Vagina (tissue), 2 donors: ENCODE measurements at regions not wholly inside any gene's neighbourhood (a gene's known extent, or its start where the extent isn't known, plus 50 kb on each side); places are given as distances from the start of the nearest gene placed in this dataset.

ENCODE experiments used
- CTCF ChIP-seq, 3 experiments: fragments of 450-650 bp in 2 of 3; fragments of 200-600 bp in 1 of 3; sonication (generic) in 1 of 3; IDR thresholded peaks; one replicate each; pipeline ENCODE4 v1.5.1; 2017 to 2019; ENCODE audit warnings: antibody characterized with exemption in 3 of 3, mild to moderate bottlenecking in 2 of 3, moderate library complexity in 2 of 3
- POLR2A ChIP-seq, 2 donors: fragments of 450-650 bp; IDR thresholded peaks; one replicate each; pipeline ENCODE4 v1.6.1; 2017; ENCODE audit warnings: antibody characterized with exemption in 2 of 2, mild to moderate bottlenecking in 2 of 2, moderate library complexity in 2 of 2
- POLR2AphosphoS5 ChIP-seq, 2 donors: sonication (generic); formaldehyde crosslinking; IDR thresholded peaks; one replicate each; pipeline ENCODE4 v1.9.0; 2017; ENCODE audit warnings: antibody characterized with exemption in 2 of 2, mild to moderate bottlenecking in 2 of 2, low read depth in 1 of 2; ENCODE audit not compliant: insufficient read depth in 1 of 2

DNA sequence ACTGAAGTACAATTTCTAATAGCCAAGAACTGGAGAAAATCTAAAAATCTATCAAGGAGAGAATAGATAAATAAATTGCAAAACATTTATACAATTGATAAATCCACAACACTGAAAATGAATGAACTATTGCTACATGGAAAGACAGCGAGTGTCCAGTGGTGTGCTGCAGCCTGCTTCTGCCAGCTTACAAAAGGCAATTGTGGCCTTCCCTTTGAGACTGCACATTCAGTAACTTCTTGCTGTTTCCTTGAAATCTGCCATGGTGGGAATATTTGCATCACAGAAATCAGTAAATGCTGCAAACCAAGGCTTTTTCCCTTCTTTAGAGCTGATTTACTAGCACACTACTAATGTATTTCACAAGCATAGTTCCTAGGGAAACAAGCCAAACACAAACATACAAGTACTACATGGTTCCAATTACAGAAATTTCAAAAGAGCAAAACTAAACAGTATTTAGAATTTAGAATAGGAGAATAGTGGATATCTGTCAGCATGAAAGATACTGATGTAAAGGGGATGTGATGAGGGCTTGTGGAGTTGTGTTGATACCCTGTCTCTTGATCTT, 76.9 kb upstream of the TRIM77 start:
- TF ChIP-seq CTCF (IDR thresholded peaks at IDR 0.05): no peak
- TF ChIP-seq POLR2AphosphoS5 (IDR thresholded peaks at IDR 0.05; ENCODE audit: insufficient read depth in 1 of 2, low read depth in 1 of 2): no peak
- TF ChIP-seq POLR2A (IDR thresholded peaks at IDR 0.05): no peak
